ENCODE measurements at regions not wholly inside any gene's neighbourhood (a gene's known extent, or its start where the extent isn't known, plus 50 kb on each side); places are given as distances from the start of the nearest gene placed in this dataset.

- TF ChIP-seq CTCF (IDR thresholded peaks at IDR 0.05), result no peak
- TF ChIP-seq EP300 (IDR thresholded peaks at IDR 0.05), result no peak
- no peak for TF ChIP-seq POLR2A (IDR thresholded peaks at IDR 0.05)
- TF ChIP-seq POLR2AphosphoS5 (IDR thresholded peaks at IDR 0.05), result no peak
Measured at GRCh38 chr5:54672871-54673270, 155.3 kb downstream of the SNX18 start.

GRCh38 chr5:54671681-54672080, 154.1 kb downstream of the SNX18 start:
- Histone ChIP-seq H3K36me3 (no peaks in the 10 kb centered on the region), H3K4me1 (peaks cover 25 to 58% (median 53%) of the 10 kb centered on the region in 4 donors), H3K27ac (peak overlapping the region; percentile 57 to 77 (median 72)), H3K27me3 (no peaks in the 10 kb centered on the region), H3K9me3 (no peaks in the 10 kb centered on the region), H3K4me3 (no peak overlapping the region)
- no peak for DNase-seq
- WGBS, 2 donors, result 64% methylated on average over 2 of the region's 2 CpGs
- ATAC-seq (ENCODE audit: low FRiP score in 2 of 2), result no peak
- TF ChIP-seq POLR2A (IDR thresholded peaks at IDR 0.05) (no peak), POLR2AphosphoS5 (IDR thresholded peaks at IDR 0.05) (no peak), CTCF (IDR thresholded peaks at IDR 0.05) (no peak), EP300 (IDR thresholded peaks at IDR 0.05) (no peak)

More at GRCh38 chr5:54672871-54673270, 155.3 kb downstream of the SNX18 start:
- Histone ChIP-seq H3K9me3 (no peaks in the 10 kb centered on the region), H3K27me3 (no peaks in the 10 kb centered on the region), H3K4me1 (peaks cover 26 to 61% (median 54%) of the 10 kb centered on the region in 4 donors), H3K4me3 (no peak overlapping the region), H3K36me3 (no peaks in the 10 kb centered on the region), H3K27ac (peak overlapping the region in 3 of 4 donors; percentile 65 to 77 (median 75))
- DNase-seq, result no peak
- ATAC-seq (ENCODE audit: low FRiP score in 2 of 2), result no peak

GRCh38 chr5:54671111-54671531, 153.6 kb downstream of the SNX18 start:
- DNase-seq (peak in 1 of 2 donors; percentile 65), ATAC-seq (ENCODE audit: low FRiP score in 2 of 2) (peak; percentile 76 to 92)
- peaks cover 21 to 53% (median 48%) of the 10 kb centered on the region in 4 donors for H3K4me1 ChIP-seq
- H3K27ac ChIP-seq, result peak overlapping the region; percentile 57 to 77 (median 72)
- 38 to 46% methylated on average over 4 of the region's 4 CpGs for WGBS, 2 donors
- no peaks in the 10 kb centered on the region for H3K36me3 ChIP-seq
- H3K9me3 ChIP-seq, result no peaks in the 10 kb centered on the region
- no peaks in the 10 kb centered on the region for H3K27me3 ChIP-seq
- no peak for TF ChIP-seq CTCF (IDR thresholded peaks at IDR 0.05)
- no peak for TF ChIP-seq POLR2A (IDR thresholded peaks at IDR 0.05)
- TF ChIP-seq POLR2AphosphoS5 (IDR thresholded peaks at IDR 0.05), result peak; percentile 36 to 84
- peak in 1 of 4 donors; percentile 64 for TF ChIP-seq EP300 (IDR thresholded peaks at IDR 0.05)
- no peak overlapping the region for H3K4me3 ChIP-seq

GRCh38 chr5:54670281-54670680, 152.7 kb downstream of the SNX18 start:
- Histone ChIP-seq H3K4me1 (peaks cover 21 to 53% (median 48%) of the 10 kb centered on the region in 4 donors), H3K4me3 (no peak overlapping the region), H3K36me3 (no peaks in the 10 kb centered on the region), H3K27ac (peak overlapping the region in 3 of 4 donors; percentile 54 to 77 (median 75)), H3K9me3 (no peaks in the 10 kb centered on the region), H3K27me3 (no peaks in the 10 kb centered on the region)
- TF ChIP-seq CTCF (IDR thresholded peaks at IDR 0.05) (no peak), POLR2AphosphoS5 (IDR thresholded peaks at IDR 0.05) (no peak), POLR2A (IDR thresholded peaks at IDR 0.05) (no peak), EP300 (IDR thresholded peaks at IDR 0.05) (no peak)
- no peak for ATAC-seq (ENCODE audit: low FRiP score in 2 of 2)
- DNase-seq, result no peak

GRCh38 chr5:54669845-54670244, 152.3 kb downstream of the SNX18 start:
- WGBS, 2 donors, result 35 to 50% methylated on average over 1 of the region's 1 CpG
- Histone ChIP-seq H3K4me1 (peaks cover 21 to 53% (median 48%) of the 10 kb centered on the region in 4 donors), H3K9me3 (no peaks in the 10 kb centered on the region), H3K27me3 (no peaks in the 10 kb centered on the region), H3K4me3 (no peak overlapping the region), H3K36me3 (no peaks in the 10 kb centered on the region), H3K27ac (no peak overlapping the region)
- TF ChIP-seq POLR2A (IDR thresholded peaks at IDR 0.05), result no peak
- TF ChIP-seq EP300 (IDR thresholded peaks at IDR 0.05), result no peak
- no peak for TF ChIP-seq POLR2AphosphoS5 (IDR thresholded peaks at IDR 0.05)
- no peak for TF ChIP-seq CTCF (IDR thresholded peaks at IDR 0.05)
- no peak for DNase-seq
- ATAC-seq (ENCODE audit: low FRiP score in 2 of 2), result no peak
